MV-4-11 (cell line): ENCODE measurements at regions not wholly inside any gene's neighbourhood (a gene's known extent, or its start where the extent isn't known, plus 50 kb on each side); places are given as distances from the start of the nearest gene placed in this dataset.
"Not testable (repeated sequence)": the region's sequence is repeated elsewhere in the genome, so short reads cannot be mapped to it uniquely, and the experiment has no call there.

Source experiments
- DNase-seq: peaks from one replicate; lab custom pipeline; 2025; lab: John Stamatoyannopoulos, UW

GRCh38 chr16:23013484-23013883 lies 135.8 kb downstream of the USP31 start:
- peak; percentile 2 for DNase-seq

- no peak for DNase-seq
These were observed 140.2 kb downstream of the USP31 start for GRCh38 chr16:23009075-23009474.

GRCh38 chr16:23008041-23008440 lies 141.2 kb downstream of the USP31 start:
- DNase-seq = no peak

- peak; percentile 83 for DNase-seq
These were observed 142.9 kb downstream of the USP31 start for GRCh38 chr16:23006380-23006779.

- DNase-seq = no peak
These were observed 143.3 kb downstream of the USP31 start for GRCh38 chr16:23005951-23006350.

- DNase-seq = no peak
These were observed 159.7 kb downstream of the USP31 start for GRCh38 chr16:22989598-22989997.

- DNase-seq = no peak
These were observed 165.6 kb downstream of the USP31 start for GRCh38 chr16:22983614-22984013.

GRCh38 chr16:22980514-22980913 lies 166.6 kb downstream of the HS3ST2 start:
- not testable (repeated sequence) for DNase-seq

GRCh38 chr16:22979038-22979437 lies 165.1 kb downstream of the HS3ST2 start:
- DNase-seq = peak; percentile 7

GRCh38 chr16:22977294-22977697 lies 163.3 kb downstream of the HS3ST2 start:
- DNase-seq = peak; percentile 45

- DNase-seq = no peak
These were observed 159.6 kb downstream of the HS3ST2 start for GRCh38 chr16:22973522-22973921.

- DNase-seq = no peak
These were observed 157.5 kb downstream of the HS3ST2 start for GRCh38 chr16:22971346-22971924.

- DNase-seq = no peak
These were observed 156.4 kb downstream of the HS3ST2 start for GRCh38 chr16:22970209-22970865.

- DNase-seq = no peak
These were observed 155.6 kb downstream of the HS3ST2 start for GRCh38 chr16:22969567-22969966.

GRCh38 chr16:22968931-22969330 lies 155.0 kb downstream of the HS3ST2 start:
- no peak for DNase-seq

GRCh38 chr16:22967521-22968095 lies 153.6 kb downstream of the HS3ST2 start:
- DNase-seq = no peak
